ENCODE measurements at regions not wholly inside any gene's neighbourhood (a gene's known extent, or its start where the extent isn't known, plus 50 kb on each side); places are given as distances from the start of the nearest gene placed in this dataset.
"Not testable (repeated sequence)": the region's sequence is repeated elsewhere in the genome, so short reads cannot be mapped to it uniquely, and the experiment has no call there.

DNA sequence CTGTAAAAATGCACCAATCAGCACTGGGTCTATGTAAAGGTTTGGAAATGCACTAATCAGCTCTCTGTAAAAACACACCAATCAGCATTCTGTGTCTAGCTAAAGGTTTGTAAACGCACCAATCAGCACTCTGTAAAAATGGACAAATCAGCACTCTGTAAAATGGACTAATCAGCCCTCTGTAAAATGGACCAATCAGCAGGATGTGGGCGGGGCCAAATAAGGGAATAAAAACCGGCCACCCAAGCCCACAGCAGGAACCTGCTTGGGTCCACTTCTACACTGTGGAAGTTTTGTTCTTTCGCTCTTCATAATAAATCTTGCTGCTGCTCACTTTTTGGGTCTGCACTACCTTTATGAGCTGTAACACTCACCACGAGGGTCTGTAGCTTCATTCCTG, 101.0 kb downstream of the SMC2 start:
- DNase-seq (ENCODE audit: low spot score): not testable (repeated sequence)

DNA sequence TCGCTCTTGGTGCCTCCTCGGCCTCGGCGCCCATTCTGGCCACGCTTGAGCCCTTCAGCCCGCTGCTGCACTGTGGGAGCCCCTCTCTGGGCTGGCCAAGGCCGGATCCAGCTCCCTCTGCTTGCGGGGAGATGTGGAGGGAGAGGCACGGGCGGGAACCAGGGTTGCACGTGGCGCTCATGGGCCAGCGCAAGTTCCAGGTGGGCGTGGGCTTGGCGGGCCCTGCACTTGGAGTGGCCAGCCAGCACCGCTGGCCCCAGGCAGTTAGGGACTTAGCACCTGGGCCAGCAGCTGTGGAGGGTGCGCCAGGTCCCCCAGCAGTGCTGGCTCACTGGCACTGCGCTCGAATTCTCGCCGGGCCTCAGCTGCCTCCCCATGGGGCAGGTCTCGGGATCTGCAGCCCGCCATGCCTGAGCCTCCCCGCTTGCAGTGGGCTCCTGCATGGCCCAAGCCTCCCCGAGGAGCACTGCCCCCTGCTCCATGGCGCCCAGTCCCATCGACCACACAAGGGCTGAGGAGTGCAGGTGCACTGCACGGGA, 106.4 kb downstream of the SMC2 start:
- DNase-seq (ENCODE audit: low spot score): no peak

DNA sequence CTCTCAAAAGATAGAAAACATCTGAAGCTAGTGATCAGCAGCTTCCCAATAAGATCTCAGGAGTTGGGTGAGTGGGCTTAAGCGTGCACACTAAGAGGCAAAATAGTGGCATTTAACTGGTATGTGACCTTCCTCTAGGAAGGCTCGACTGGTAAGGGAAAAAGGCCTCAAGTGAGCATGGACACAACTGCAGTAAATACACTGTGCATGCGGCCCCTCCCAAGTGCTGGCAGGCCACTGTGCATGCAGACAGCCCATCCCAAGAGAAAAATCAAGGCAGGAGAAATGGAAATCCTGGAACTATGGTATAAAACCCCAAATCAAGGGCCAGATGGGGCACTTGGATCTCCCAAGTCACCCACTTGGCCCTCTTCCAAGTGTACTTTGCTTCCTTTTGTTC, 112.7 kb downstream of the SMC2 start:
- DNase-seq (ENCODE audit: low spot score): no peak

DNA sequence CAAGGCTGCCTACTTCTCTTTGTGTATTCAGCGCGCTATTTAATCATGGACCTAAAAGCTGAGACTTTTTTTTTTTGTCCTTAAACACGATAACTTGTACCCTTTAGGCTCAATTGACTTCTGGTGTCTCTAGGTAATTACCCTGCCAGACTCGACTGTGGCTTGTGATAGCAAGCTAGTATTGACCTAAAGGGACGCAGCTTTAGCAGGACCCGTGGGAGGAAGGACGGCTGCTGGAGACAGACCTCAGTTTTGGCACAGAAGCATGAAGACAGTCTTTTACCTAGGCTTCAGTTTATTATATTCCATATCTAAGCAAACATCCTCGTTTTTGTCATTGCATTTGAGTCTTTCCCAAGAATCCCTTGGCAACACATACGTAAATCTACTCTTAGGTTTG, 115.3 kb downstream of the SMC2 start:
- DNase-seq (ENCODE audit: low spot score): no peak

DNA sequence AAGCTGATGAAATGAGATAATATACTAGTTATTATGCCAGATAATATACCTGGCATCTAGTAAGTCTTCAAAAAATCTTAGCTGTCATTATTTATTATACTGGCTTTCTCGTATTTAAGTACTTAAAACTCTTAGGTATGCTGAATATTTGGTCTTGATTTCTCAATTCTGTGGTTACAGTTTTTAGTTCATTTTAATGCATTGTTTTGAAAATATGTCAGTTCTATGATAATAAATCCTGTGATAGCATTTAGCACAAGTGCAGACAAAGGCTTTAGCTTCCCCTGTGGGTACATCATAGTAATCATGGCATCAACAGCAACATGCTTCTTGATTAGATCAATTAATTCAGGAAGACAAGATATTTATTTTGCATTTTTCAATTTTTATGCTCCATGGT, 133.0 kb downstream of the SMC2 start:
- no peak for DNase-seq (ENCODE audit: low spot score)

DNA sequence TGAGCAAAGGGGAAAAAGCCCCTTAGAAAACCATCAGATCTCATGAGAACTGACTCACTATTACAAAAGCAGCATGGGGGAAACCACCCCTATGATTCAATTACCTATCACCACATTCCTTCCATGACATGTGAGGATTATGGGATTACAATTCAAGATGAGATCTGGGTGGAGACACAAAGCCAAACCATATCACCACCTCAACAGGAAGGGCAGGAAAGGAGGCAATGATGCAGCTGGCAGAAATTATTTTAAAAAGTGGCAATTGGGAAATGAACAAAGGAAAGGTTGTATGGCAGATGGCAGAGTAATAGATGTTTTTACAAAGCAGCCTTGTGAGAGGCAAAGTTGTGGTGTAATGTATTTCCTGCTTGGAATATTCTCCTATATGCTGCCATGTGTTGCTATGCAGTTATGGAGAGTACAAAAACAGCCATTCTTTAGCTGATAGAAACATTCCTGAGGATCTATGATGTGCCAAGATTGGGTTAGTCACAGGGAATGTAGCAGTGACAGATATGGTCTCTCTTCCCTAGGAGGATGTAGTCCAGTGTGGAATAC, 138.8 kb downstream of the SMC2 start:
- peak; percentile 61 for DNase-seq (ENCODE audit: low spot score)

DNA sequence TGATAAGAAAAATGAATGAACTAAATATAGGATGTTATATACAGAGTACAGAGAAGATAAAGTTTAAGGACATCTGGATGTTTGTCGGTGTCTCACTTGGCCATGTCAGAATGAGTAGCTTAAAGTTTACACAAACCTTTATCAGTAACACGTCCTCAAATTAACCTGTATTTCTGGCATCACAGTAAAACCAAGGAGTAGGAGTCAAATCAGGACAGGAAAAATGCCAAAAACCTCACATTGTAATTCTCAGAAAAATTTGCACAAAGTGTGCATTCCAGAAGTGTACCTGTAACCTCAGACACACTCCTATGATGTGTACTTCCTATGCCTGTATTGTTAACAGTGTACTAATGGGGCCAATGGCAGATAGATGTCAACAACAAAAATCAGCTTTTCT, 139.3 kb downstream of the SMC2 start:
- no peak for DNase-seq (ENCODE audit: low spot score)

DNA sequence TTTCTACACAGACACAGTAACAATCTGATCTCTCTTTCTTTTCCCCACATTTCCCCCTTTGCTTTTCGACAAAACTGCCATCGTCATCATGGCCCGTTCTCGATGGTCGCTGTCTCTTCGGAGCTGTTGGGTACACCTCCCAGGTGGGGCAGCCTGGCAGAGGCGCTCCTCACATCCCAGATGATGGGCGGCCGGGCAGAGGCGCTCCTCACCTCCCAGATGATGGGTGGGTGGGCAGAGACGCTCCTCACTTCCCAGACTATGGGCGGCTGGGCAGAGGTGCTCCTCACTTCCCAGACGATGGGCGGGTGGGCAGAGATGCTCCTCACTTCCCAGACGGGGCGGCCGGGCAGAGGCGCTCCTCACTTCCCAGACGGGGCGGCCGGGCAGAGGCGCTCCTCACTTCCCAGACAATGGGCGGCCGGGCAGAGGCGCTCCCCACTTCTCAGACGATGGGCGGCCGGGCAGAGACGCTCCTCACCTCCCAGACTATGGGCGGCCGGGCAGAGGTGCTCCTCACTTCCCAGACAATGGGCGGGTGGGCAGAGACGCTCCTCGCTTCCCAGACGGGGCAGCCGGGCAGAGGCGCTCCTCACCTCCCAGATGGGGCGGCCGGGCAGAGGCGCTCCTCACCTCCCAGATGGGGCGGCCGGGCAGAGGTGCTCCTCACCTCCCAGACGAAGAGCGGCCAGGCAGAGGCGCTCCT, 140.7 kb downstream of the SMC2 start:
- DNase-seq (ENCODE audit: low spot score): not testable (repeated sequence)

DNA sequence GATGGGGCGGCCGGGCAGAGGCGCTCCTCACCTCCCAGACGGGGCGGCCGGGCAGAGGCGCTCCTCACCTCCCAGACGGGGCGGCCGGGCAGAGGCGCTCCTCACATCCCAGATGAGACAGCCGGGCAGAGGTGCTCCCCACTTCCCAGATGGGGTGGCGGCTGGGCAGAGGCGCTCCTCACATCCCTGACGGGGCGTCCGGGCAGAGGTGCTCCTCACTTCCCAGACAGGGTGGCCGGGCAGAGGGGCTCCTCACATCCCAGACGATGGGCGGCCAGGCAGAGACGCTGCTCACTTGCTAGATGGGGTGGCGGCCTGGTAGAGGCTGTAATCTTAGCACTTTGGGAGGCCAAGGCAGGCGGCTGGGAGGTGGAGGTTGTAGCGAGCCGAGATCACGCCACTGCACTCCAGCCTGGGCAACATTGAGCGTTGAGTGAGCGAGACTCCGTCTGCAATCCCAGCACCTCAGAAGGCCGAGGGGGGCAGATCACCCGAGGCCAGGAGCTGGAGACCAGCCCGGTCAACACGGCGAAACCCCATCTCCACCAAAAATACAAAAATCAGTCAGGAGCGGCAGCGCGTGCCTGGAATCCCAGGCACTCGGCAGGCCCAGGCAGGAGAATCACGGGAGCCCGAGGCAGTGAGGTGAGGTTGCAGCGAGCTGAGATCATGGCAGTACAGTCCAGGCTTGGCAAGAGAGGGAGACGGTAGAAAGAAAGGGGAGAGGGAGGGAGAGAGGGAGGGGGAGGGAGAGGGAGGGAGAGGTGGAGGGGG, 141.4 kb downstream of the SMC2 start:
- not testable (repeated sequence) for DNase-seq (ENCODE audit: low spot score)

DNA sequence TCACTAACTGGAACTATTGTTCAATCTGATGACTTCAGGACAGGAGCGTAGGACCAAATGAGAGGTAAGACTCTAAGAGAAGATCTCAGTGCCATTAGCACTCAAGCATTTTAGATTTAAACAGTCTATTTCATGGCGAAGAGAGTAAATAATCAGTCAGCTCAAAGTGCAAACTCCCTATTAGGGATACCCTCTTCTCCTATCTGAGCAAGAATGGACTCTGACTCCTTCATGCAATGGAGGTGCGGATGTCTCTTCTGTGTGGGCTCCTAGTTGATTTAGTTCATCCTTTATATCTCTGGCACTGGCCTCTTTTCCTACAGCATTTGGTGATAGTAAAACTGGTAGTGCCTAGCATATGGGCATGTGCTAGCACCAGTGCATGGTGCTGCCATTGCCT, 144.6 kb downstream of the SMC2 start:
- DNase-seq (ENCODE audit: low spot score): no peak

DNA sequence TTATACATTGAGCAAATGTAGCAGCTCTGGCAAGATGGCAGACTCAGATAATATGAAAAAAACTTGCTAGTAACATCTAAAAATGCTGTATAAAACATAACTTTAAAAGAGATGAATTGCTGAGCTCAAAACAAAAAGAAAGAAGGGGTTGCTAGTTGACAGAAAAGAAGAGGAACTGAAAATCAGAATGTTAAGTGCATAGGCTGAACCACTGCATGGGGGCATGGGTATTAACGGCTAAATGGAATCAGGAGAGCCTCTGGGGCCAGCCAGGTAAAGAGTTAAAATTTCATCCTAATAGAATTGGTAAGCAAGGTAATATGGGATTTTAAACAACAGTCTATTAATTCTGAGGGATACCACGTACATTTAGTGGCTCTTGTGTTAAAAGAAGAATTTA, 146.8 kb downstream of the SMC2 start:
- no peak for DNase-seq (ENCODE audit: low spot score)

DNA sequence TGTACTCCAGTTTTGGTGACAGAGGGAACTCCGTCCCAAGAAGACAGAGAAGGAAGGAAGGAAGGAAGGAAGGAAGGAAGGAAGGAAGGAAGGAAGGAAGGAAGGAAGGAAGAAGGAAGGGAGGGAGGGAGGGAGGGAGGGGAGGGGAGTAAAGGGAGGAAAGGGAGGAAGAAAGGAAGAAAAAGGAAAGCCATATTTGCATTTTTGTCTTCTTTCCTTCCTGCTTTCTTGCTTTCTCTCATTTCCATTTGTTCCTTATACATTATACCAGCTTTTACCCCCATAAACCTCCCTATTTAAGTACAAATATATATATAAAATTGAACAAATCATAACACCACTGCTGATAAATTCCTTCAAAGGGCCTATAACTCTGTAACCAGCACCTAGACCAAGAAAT, 151.8 kb downstream of the SMC2 start:
- DNase-seq (ENCODE audit: low spot score): no peak

DNA sequence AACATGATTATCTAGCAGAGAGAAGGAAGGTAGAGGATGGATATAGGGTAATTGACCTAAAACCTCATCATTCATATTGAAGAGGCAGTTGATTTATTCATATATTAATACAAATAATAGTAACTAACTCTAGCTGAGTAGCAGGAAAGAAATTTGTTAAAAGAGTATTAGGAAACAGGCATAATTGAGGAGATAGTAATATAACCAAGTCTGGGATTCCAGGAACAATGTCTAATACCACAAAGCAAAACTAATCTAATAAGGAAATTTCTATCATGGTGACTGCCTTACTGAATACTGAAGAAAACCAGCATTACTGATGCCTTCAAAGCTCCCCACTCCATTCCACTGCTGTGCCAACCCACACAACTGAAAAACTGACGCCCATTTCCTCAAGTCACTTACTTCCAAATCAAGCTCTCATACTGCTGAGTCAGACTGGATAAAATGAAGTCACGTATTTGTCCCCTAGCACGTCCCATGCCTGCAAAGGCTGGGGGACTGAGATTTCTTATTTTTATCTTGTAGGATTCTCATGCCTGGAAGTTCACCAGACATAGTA, 153.9 kb downstream of the SMC2 start:
- DNase-seq (ENCODE audit: low spot score): peak; percentile 6

DNA sequence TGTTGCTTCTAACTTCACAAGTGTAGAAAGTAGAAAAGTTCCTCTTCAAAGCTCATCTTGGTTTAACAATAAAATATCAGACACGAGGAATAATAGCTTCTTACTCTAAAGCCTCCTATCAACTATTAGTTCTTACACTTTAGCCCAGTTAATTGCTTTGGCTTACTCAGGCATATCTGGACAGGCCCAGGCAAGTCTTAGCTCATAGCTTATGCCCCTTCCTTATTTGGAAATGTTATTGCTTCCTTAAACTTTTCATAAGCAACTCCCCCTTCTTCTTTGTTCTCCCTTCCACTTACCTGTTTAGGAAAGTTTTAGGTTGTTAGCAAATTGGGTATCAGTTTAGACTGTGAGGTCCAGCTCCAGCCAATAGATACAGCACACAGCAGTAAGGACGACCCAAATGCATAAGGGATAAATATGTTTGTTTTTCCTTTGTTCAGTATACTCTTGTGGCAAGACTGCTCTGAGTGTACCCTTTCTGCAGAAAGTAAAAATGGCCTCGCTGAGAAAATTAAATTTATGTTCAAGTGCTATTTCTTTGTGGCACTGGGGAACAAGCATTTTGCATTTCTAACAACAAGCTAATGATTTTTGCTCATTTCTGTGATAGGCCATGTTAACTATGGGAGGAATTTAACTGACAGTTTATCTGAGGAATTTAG, 162.1 kb downstream of the SMC2 start:
- DNase-seq (ENCODE audit: low spot score): no peak

DNA sequence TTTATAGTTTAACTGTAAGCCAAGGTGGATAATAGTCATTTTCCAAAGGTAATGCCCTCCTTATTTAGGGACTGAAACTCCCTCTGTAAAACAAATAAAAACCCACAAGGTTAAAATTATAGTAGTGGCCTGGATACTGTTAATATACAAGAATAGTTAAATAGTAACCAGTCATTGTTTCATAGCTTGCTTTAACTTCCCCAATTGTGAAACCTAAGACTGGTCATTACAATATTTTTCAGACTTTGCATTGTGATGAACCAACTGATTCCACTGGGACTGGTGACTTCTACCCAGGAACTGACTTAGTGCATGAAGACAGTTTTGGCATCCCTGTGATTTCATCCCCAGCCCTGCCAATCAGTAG, 162.6 kb downstream of the SMC2 start:
- no peak for DNase-seq (ENCODE audit: low spot score)

DNA sequence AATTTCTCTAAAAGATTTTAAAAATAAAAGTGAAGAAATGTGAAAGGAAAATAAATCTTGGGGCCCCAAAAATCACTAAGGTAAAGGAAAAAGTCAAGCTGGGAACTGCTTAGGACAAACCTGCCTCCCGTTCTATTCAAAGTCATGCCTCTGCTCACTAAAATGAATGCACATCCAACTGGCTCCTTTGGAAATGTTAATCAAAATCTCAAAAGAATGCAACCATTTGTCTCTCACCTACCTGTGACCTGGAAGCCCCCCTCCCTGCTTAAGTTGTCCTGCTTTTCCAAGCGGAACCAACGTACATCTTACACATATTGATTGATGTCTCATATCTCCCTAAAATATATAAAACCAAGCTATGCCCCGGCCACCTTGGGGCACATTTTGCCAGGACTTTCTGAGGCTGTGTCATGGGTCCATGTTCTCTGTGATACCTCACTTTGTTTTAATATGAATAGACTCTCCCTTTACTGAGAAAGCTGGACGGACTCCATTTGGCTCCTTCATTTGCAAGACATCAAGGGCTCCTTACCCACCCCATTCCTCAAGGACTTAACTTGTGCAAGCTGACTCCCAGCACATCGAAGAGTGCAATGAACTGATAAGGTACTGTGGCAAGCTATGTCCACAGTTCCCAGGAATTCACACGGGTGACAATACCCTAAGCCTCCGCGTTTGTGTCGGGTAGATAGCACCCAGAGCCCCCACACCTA, 164.3 kb downstream of the SMC2 start:
- DNase-seq (ENCODE audit: low spot score): no peak

DNA sequence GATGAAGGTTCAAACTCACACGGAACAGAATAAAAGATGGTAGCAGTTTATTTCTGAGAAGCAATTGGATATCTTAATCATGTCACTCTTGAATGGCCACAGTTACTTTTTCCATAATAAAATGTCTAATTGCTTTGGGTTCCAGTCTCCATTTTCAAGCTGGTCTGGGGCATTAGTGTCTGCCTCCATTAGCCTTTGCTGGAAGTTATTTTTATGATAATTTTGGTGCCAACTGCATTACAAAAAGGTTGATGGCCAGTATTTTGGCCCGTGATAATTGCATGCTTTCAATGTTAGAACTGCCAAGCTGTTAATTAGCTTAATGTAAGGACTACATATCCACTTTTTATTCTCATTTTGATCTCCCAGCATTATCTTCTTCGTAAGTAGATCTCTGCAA, 165.9 kb downstream of the SMC2 start:
- no peak for DNase-seq (ENCODE audit: low spot score)

DNA sequence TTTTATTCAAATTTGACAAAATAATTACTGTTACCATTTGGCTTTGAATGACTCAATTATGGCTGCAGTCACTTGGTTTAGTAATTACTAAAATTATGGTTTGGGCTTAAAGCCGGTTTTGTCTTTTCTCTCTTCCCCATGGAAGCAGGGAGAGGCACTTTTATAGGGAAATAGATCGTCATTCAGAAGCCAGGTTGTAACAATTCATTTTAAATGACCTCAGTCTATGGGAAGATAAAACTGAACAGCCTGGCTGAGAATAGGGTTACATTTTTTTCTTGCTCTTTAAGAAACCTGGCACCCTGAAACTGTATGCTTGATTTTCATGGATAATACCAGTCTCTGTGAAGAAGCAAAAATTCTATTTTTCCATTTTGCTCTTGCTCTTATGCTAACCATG, 169.8 kb downstream of the SMC2 start:
- DNase-seq (ENCODE audit: low spot score): no peak

DNA sequence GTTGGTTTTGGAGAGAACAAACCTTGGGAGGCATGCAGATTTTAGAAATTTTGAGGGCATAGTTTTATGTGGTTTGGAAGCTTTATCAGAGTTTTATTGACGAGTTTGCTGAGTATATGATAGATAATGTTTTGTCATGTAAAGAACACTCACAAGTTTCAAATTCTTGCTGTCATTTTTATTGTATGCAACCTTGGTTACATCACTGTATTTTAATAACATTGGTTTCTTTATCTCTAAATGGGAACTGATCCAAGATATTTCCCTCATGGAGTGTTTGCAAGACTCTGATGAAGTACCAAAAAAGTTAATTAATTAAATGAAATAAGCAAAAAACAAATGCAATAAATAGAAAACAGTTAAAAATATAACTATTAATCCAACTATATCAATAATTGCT, 170.3 kb downstream of the SMC2 start:
- no peak for DNase-seq (ENCODE audit: low spot score)

DNA sequence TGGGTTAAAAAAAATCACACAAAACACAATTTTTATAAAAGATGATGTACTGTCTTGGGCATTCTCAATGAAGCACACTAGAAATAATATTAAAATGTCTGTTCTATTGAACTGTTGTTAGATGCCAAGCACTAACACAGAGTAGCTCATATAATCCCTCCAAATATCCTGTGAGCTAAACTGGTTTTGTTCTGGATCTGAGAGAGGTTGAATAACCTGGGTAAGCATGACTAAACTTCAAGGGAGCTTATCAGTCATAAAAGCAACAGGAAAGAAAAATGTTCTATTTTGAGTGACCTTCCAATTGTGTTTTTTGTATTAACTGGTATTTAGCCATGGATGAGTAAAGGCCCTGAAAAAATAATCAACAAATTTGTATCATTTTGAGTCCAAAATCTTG, 175.3 kb downstream of the SMC2 start:
- DNase-seq (ENCODE audit: low spot score): no peak

Data from AG08396 (cell line).